ENCODE measurements at regions not wholly inside any gene's neighbourhood (a gene's known extent, or its start where the extent isn't known, plus 50 kb on each side); places are given as distances from the start of the nearest gene placed in this dataset.

GRCh38 chr16:73846007-73846330 lies 450.6 kb upstream of the PSMD7 start:
- Histone ChIP-seq H3K18ac (ENCODE audit: low read depth, low read length) (no peak overlapping the region), H2AFZ (replicated peaks; ENCODE audit: low read length, poor library complexity) (no peak overlapping the region), H4K8ac (ENCODE audit: low read depth in 2 of 2, low read length in 2 of 2) (no peak overlapping the region), H3K9ac (ENCODE audit: low read depth, low read length) (no peak overlapping the region), H2BK15ac (ENCODE audit: low read depth, low read length) (no peak overlapping the region), H3K4me1 (ENCODE audit: control insufficient read depth, insufficient read depth, low read length) (no peaks in the 10 kb centered on the region), H3K9me3 (ENCODE audit: control insufficient read depth, insufficient read depth, low read length) (peaks cover 2% of the 10 kb centered on the region), H3K56ac (ENCODE audit: extremely low read depth, insufficient read depth, low read length) (no peak overlapping the region), H3K36me3 (ENCODE audit: control insufficient read depth, insufficient read depth, low read length) (no peaks in the 10 kb centered on the region), H3K4me3 (ENCODE audit: insufficient read depth, low read depth, low read length) (no peak overlapping the region), H3K23ac (ENCODE audit: low read depth, low read length) (no peak overlapping the region), H4K5ac (ENCODE audit: low read depth, low read length) (no peak overlapping the region), H3K27ac (ENCODE audit: insufficient read depth, low read length) (no peak overlapping the region), H3K27me3 (ENCODE audit: control insufficient read depth, insufficient read depth, low read length) (no peaks in the 10 kb centered on the region), H4K20me1 (ENCODE audit: insufficient read depth, low read length) (no peaks in the 10 kb centered on the region), H2AK5ac (ENCODE audit: low read depth, low read length) (no peak overlapping the region), H2BK20ac (ENCODE audit: low read depth, low read length) (no peak overlapping the region), H4K91ac (ENCODE audit: insufficient read depth, low read depth, low read length) (no peak overlapping the region), H3K4me2 (ENCODE audit: low read depth, low read length) (no peak overlapping the region), H3K79me1 (ENCODE audit: low read depth in 1 of 2, low read length in 2 of 2) (no peaks in the 10 kb centered on the region), H2BK5ac (ENCODE audit: low read depth, low read length, poor library complexity, severe bottlenecking) (no peak overlapping the region), H2AK9ac (replicated peaks; ENCODE audit: low read depth, low read length, poor library complexity) (no peak overlapping the region), H3K14ac (replicated peaks; ENCODE audit: low read depth, low read length) (no peak overlapping the region), H3K4ac (ENCODE audit: low read depth, low read length) (no peak overlapping the region), H2BK120ac (ENCODE audit: low read depth, low read length) (no peak overlapping the region), H3K9me1 (ENCODE audit: insufficient read depth, low read length) (no peaks in the 10 kb centered on the region)
- in situ Hi-C loops (cut with MboI; ENCODE audit: low sequenced_read_pairs), result no loop called here
- 67% methylated on average over 1 of the region's 3 CpGs; no CpG with 5 or more reads in 1 of the 2 experiments for WGBS, 2 experiments (ENCODE audit: extremely low coverage in 2 of 2, insufficient read length in 1 of 2)
- TF ChIP-seq MAZ (IDR thresholded peaks at IDR 0.05; ENCODE audit: borderline replicate concordance, low read depth, low read length) (no peak), POLR2A (IDR thresholded peaks at IDR 0.05; ENCODE audit: low read depth, low read length) (no peak), FOS (IDR thresholded peaks at IDR 0.05; ENCODE audit: low read depth, low read length) (no peak), CHD1 (IDR thresholded peaks at IDR 0.05; ENCODE audit: low read depth, low read length) (no peak), RFX5 (IDR thresholded peaks at IDR 0.05; ENCODE audit: low read depth, low read length) (no peak), SMC3 (IDR thresholded peaks at IDR 0.05; ENCODE audit: low read depth, low read length) (no peak), USF2 (IDR thresholded peaks at IDR 0.05; ENCODE audit: low read depth, low read length) (no peak), MAFK (IDR thresholded peaks at IDR 0.05; ENCODE audit: low read depth, low read length) (no peak)
- ATAC-seq (ENCODE audit: low read depth) (no peak), DNase-seq (no peak)
- intact Hi-C loops (cut with micrococcal nuclease), result no loop called here
- POLR2A ChIA-PET (ENCODE audit: unreplicated experiment), result no interaction called here
- CTCF ChIA-PET, result interaction anchor here (0.6 kb wide), 1 partner anchor 78 kb away, joined by 3 read pairs; no protein-coding TSS in a partner anchor
- dilution Hi-C loops (cut with HindIII; ENCODE audit: low sequenced_read_pairs, unreplicated experiment), result no loop called here
- BruUV-seq (replicated peaks), result no TSS peak
